Cardiac muscle cell (in vitro differentiated cells and primary cell): ENCODE measurements at regions not wholly inside any gene's neighbourhood (a gene's known extent, or its start where the extent isn't known, plus 50 kb on each side); places are given as distances from the start of the nearest gene placed in this dataset.

Experiments used
- DNase-seq, 2 donors: peaks; one replicate each; pipeline versions ENCODE4 v3.0.0 to v3.0.0-alpha.2; 2010 to 2017; ENCODE audit warnings: low read depth in 1 of 2, low spot score in 1 of 2
- H3K27ac ChIP-seq: fragments of 200-600 bp; sonication (generic); 2 replicates; pipeline ENCODE4 v1.5.1; 2016
- H3K27me3 ChIP-seq: fragments of 200-600 bp; sonication (generic); 2 replicates; pipeline ENCODE4 v1.6.0; 2016; ENCODE audit warnings: control low read depth
- H3K36me3 ChIP-seq: fragments of 200-600 bp; sonication (generic); 2 replicates; pipeline ENCODE4 v1.5.1; 2016; ENCODE audit warnings: control low read depth
- H3K4me1 ChIP-seq: fragments of 200-600 bp; sonication (generic); 2 replicates; pipeline ENCODE4 v1.8.1; 2017; ENCODE audit warnings: low read depth, mild to moderate bottlenecking, mixed run types
- H3K4me3 ChIP-seq: fragments of 200-600 bp; sonication (generic); 2 replicates; pipeline ENCODE4 v1.5.1; 2016; ENCODE audit warnings: mild to moderate bottlenecking
- H3K9me3 ChIP-seq: fragments of 200-600 bp; sonication (generic); 2 replicates; pipeline ENCODE4 v1.5.1; 2017; ENCODE audit warnings: low read depth, mild to moderate bottlenecking, control low read depth
- CTCF ChIP-seq: IDR thresholded peaks from 2 replicates; pipeline ENCODE4 v1.5.1; 2012; ENCODE audit warnings: low read depth, mild to moderate bottlenecking, low read length

- Histone ChIP-seq H3K27me3 (no peaks in the 10 kb centered on the region), H3K4me1 (no peaks in the 10 kb centered on the region), H3K4me3 (no peak overlapping the region), H3K36me3 (no peaks in the 10 kb centered on the region), H3K27ac (no peak overlapping the region), H3K9me3 (no peaks in the 10 kb centered on the region)
- no peak for TF ChIP-seq CTCF
- no peak for DNase-seq
Observed at GRCh38 chr1:5254131-5254725, 599.8 kb downstream of the AJAP1 start.

GRCh38 chr1:5253036-5253435, 598.6 kb downstream of the AJAP1 start:
- Histone ChIP-seq H3K36me3 (no peaks in the 10 kb centered on the region), H3K27me3 (no peaks in the 10 kb centered on the region), H3K4me3 (no peak overlapping the region), H3K27ac (no peak overlapping the region), H3K9me3 (no peaks in the 10 kb centered on the region), H3K4me1 (no peaks in the 10 kb centered on the region)
- no peak for TF ChIP-seq CTCF
- DNase-seq, result no peak

- no peak overlapping the region for H3K4me3 ChIP-seq
- no peaks in the 10 kb centered on the region for H3K27me3 ChIP-seq
- H3K27ac ChIP-seq, result no peak overlapping the region
- TF ChIP-seq CTCF, result no peak
- no peaks in the 10 kb centered on the region for H3K36me3 ChIP-seq
- no peak for DNase-seq
- H3K9me3 ChIP-seq, result no peaks in the 10 kb centered on the region
- no peaks in the 10 kb centered on the region for H3K4me1 ChIP-seq
Observed at GRCh38 chr1:5250336-5250735, 595.9 kb downstream of the AJAP1 start.

- H3K9me3 ChIP-seq, result no peaks in the 10 kb centered on the region
- no peak for DNase-seq
- H3K4me3 ChIP-seq, result no peak overlapping the region
- no peaks in the 10 kb centered on the region for H3K4me1 ChIP-seq
- H3K36me3 ChIP-seq, result no peaks in the 10 kb centered on the region
- H3K27ac ChIP-seq, result no peak overlapping the region
- no peaks in the 10 kb centered on the region for H3K27me3 ChIP-seq
- no peak for TF ChIP-seq CTCF
Observed at GRCh38 chr1:5245348-5245747, 590.9 kb downstream of the AJAP1 start.

GRCh38 chr1:5244631-5245285, 590.3 kb downstream of the AJAP1 start:
- DNase-seq, result no peak
- no peak for TF ChIP-seq CTCF
- Histone ChIP-seq H3K27ac (no peak overlapping the region), H3K36me3 (no peaks in the 10 kb centered on the region), H3K9me3 (no peaks in the 10 kb centered on the region), H3K4me1 (no peaks in the 10 kb centered on the region), H3K4me3 (no peak overlapping the region), H3K27me3 (no peaks in the 10 kb centered on the region)
